HG02884 (cell line): ENCODE measurements at regions not wholly inside any gene's neighbourhood (a gene's known extent, or its start where the extent isn't known, plus 50 kb on each side); places are given as distances from the start of the nearest gene placed in this dataset.

Source experiments
- ATAC-seq: cut with Tn5 transposase; IDR thresholded peaks from one replicate; pipeline ENCODE4 v1.9.1; 2021; ENCODE audit warnings: mild to moderate bottlenecking, moderate library complexity; ENCODE audit not compliant: unreplicated experiment

DNA sequence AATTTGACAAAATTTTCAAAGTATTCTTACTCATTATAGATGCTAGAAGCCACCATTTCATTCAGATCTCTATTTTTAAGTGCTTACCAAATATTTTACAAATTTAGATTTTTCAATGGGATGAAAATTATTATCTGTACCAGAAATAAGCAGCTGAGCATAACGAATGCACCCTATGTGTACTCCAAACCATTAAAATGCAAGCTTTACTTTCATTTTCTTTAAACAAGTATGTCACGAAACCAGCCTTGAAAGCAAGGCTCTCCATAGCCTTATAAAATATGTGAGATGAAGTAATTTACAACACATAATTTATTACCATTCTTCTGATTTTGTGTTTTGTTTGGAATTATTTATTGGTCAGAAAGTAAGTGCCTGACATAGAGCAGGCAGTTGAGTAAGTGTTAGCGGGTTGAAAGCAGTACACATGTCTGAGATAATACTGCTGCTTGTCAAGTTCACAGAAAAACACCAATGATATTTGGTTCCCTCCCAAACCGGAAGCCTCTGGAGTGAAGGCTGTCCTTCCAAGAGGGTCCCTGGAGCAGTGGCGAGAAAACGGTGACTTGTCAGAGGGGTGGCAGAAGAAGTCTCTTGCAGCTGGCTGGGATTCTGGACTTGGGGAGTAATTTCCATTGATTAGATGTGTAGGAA is 322.7 kb upstream of the PFKP start:
- no peak for ATAC-seq

GRCh38 chr10:2734603-2735002 is 332.7 kb upstream of the PFKP start:
- ATAC-seq: no peak

GRCh38 chr10:2733278-2733963 is 333.9 kb upstream of the PFKP start:
- no peak for ATAC-seq

DNA sequence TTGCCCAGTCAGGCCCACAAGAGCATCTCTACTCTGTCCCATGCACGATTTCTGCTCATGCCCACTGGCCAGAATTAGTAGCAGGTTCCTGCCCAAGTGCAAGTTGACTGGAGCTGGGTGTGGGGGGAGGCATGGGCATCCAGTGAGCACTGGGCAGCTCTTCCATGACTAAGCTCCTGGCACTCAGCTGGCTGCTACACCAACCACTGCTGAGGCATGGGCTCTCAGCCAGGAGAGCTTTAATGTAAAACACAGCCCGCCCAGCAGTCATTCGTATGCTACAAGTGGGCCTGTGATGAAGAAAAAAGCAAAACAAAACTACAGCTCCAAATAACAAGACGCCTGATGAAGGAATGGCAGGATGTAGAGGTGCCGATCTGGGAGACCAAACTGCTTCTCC is 335.4 kb upstream of the PFKP start:
- ATAC-seq: no peak

- ATAC-seq: no peak
Observed at GRCh38 chr10:2729197-2729596, 338.2 kb upstream of the PFKP start.

DNA sequence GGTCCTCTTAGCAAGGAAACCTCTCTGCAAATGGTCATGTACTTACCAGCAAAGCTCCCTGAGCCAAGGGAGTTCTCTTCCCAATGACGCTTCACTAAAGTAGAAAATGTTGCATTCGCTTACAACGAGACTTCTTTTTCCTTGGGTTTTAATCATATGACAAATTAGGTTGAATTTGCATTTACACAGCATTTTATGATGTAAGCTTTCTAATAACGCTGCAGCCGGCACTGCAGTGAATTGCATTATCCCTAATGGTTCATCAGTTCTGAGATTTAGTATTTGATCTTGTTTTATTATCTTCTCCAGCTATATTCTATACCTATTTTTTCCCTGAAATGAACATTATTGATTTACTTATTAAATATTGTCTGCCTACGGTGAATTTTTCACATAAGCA is 339.3 kb upstream of the PFKP start:
- no peak for ATAC-seq

DNA sequence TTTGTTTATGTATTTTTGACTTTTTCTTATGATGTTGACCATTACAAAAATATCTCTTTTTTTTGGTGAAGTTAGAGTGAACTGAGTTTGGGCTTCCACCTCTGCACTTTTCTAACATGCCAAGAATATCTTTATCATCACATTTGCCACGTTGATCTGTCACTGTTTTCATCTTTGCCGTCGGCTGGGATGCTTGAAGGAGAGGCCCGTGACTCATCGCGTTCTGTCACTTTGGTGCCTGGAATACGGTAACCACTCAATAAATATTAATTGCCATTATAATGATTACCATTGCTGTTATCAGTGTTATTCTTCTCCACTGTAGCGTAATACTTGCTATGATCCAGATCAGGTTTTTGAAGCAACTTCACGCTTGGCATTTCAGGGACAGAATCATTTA is 350.8 kb upstream of the PFKP start:
- no peak for ATAC-seq

DNA sequence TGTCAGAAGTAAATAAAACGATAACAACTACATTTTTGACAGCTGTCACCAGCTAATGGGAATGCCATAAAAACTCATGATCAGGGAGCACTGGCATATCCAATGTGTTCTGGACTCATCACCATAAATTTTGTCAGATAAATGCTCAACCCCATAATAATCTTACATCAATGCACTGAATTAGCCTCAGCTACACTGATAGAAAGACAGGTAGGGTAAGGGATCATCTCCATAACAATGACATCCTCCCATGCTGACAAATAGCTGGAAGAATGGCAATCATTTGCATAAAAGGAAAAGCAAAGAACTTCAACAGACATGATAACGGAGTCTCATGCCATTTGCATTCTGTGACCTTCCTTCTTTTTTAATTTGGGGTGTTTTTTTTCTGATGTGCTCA is 352.8 kb upstream of the PFKP start:
- ATAC-seq: no peak

DNA sequence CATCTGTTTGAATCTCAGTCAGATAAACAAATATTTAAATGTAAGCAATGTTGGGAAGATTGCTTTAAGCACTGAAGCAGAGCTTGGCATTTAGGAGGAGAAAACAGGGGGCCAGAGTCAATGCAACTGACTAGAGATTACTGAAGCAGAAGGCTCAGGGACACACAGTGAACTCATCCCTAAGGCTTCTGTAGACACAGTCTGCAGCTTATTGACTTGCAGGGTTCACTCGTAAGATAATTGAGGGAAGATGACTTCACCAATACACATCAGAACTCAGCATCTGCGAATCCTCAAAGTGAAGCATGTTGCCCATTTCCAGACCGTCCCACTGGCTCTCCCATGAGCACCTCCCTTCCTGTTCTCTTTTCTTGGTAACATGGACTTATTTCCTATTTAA is 363.4 kb upstream of the PFKP start:
- no peak for ATAC-seq

DNA sequence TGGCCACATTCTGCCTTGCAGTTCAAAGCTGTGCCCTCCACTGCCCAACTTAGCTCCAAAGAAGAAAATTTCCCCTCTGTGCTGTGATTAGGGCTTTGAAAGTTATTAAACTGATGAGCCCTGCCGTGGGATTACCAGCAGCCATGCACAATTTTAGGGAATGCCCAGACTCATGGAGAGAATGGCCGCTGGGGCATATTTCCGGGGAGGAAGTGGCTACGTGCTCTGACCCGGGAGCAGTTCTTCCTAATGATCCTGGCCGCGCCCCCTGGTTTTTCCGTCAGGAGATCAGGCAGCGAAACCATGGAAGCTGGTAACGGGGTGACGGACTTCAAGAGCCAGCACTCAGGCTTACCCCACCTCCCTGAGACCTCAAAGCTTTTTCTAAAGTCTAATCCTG is 365.5 kb upstream of the PFKP start:
- ATAC-seq: no peak

- no peak for ATAC-seq
Observed at GRCh38 chr10:2700626-2701305, 366.6 kb upstream of the PFKP start.

GRCh38 chr10:2688958-2689357 is 378.4 kb upstream of the PFKP start:
- ATAC-seq: no peak

DNA sequence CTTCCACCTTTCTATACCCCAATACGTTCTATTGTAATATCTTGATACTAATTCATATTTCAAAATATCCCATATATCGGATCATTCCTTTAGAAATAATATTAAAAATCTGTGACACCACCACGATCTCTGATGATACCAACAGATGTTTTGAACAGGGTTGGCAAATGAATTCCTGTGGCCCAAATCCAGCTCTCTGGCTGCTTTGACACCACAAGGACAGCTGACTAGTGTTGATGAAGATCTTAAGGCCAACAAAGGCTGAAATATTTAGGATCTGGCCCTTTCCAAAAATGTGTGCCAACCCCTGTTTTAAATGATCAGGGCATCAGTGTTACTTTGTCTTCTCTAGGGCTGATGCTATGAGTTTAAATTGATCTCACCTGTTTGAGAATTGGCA is 380.7 kb upstream of the PFKP start:
- ATAC-seq: no peak

- no peak for ATAC-seq
Observed at GRCh38 chr10:2682491-2682890, 384.9 kb upstream of the PFKP start.

DNA sequence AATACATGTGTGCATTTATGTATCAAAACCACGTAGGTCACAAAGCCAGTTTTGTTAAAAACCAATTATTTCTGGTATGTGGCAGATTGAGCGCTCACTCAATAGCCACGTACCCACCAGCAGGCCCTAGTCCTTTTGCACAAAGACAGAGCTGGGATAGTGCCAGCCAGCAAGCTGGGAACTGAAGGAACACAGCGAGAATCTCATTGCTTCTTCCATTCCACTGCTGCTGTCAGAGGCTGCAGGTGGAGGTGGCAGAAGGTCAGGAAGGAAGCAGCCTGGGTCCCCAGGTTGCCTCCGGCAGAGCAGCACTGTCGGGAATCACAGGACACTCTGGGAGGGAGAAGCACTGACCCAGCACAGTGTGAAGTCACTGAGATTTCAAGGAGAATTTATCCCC is 385.5 kb upstream of the PFKP start:
- no peak for ATAC-seq

DNA sequence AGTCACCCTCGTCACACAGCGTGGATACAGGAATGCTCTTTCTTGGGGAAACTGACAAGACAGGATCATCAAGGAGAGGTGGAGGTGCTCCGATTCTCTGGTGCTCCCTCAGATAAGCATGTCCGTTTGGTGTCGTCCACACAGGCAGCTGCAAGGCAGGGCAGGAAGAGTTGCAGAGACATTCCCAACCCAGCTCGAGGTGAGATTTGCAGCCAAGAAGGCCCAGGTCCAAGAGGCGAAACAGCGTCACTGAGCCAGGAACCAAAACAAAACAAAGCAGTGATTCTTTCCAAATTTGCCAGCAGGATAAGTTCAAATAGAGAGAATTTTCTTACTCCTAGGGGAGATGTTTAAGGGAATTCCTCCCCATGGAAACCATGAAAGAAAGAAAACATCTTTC is 386.5 kb upstream of the PFKP start:
- ATAC-seq: no peak

DNA sequence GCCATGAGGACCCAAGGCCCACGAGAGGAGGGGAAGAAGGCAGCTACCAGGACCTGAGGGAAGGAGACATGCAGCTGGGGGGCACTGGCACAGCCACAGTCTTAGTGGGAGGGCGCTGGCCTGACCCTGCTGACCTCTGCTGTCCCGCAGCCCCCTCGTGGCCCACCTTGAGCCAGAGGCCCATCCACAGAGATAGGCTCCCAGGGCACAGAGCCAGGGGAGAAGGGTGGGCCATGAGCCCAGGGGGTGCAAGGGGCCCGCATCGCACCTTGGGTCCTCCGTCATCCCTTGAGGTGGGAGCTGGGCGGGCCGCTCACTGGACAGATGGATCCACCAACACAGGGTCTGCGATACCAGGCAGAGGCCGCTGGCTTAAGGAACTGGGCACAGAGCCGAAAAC is 387.7 kb upstream of the PFKP start:
- no peak for ATAC-seq

GRCh38 chr10:2676455-2676854 is 390.9 kb upstream of the PFKP start:
- ATAC-seq: no peak

GRCh38 chr10:2674451-2674850 is 392.9 kb upstream of the PFKP start:
- no peak for ATAC-seq

DNA sequence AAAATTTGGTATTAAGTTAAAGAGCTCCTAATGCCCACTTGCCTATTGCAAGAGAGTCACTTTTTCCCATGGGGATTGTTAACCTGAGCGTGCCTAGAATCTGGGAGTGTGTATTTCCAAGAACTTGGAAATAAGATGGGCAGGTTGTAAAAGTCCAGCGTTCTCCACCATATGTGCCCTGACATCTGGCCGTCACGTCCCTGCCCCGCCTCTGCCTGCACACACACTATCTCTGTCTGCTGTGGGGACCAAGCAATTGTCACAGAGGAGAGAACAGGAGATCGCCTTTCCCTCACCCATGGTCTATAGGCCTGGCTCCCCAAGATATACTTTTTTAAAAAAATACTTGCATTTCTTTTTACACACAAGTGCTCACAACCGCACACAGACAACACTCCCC is 396.5 kb upstream of the PFKP start:
- ATAC-seq: no peak

DNA sequence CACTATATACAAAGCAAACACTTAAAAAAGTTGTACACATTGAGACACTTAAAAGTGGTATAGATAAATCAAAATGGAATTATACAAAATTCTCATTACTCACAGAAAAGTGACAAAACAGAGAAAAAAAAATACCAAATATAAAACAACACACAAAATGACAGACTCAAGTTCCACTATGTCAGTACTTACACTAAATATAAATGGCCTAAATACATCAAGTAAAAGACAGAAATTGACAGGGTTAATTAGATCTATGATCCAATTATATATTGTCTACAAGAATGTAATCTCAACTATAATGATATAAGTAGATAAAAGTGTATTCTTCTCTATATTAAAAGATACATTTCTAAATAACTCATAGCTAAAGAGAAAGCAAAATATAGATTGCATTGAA is 401.6 kb upstream of the PFKP start:
- no peak for ATAC-seq

DNA sequence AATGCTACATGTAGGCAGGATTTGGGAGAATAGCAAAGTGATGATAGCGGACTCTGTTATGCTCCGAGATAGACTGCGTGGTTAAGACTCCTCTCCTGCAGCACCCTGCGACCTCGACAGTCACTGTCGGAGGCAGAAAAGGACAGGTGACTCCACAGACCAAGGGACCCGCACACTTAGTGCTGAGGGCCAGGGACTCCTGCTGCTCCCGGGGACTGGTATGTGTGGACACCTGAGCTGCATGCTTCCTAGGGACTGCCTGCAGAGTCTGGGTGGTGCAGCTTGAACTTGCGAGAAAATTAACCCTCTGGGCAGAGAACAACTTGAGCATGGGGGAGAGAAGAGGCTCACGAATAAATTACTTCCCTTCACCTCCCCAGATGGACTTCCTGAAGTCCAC is 407.1 kb upstream of the PFKP start:
- no peak for ATAC-seq
